ENCODE measurements at regions not wholly inside any gene's neighbourhood (a gene's known extent, or its start where the extent isn't known, plus 50 kb on each side); places are given as distances from the start of the nearest gene placed in this dataset.

- no peaks in the 10 kb centered on the region for H3K27me3 ChIP-seq (ENCODE audit: insufficient read depth, low read length)
- no peaks in the 10 kb centered on the region for H3K9me3 ChIP-seq (ENCODE audit: low read depth, low read length)
- H3K4me1 ChIP-seq (ENCODE audit: insufficient read depth, low read length), result no peaks in the 10 kb centered on the region
- H3K4me3 ChIP-seq (ENCODE audit: low read length), result no peak overlapping the region
These were observed 385.3 kb upstream of the SULF2 start for GRCh38 chr20:48170625-48171024.

GRCh38 chr20:48169650-48170225, 384.5 kb upstream of the SULF2 start:
- no peaks in the 10 kb centered on the region for H3K27me3 ChIP-seq (ENCODE audit: insufficient read depth, low read length)
- no peaks in the 10 kb centered on the region for H3K9me3 ChIP-seq (ENCODE audit: low read depth, low read length)
- H3K4me1 ChIP-seq (ENCODE audit: insufficient read depth, low read length), result no peaks in the 10 kb centered on the region
- no peak overlapping the region for H3K4me3 ChIP-seq (ENCODE audit: low read length)

GRCh38 chr20:48166082-48166835, 381.0 kb upstream of the SULF2 start:
- no peak overlapping the region for H3K4me3 ChIP-seq (ENCODE audit: low read length)
- no peaks in the 10 kb centered on the region for H3K4me1 ChIP-seq (ENCODE audit: insufficient read depth, low read length)
- no peaks in the 10 kb centered on the region for H3K9me3 ChIP-seq (ENCODE audit: low read depth, low read length)
- no peaks in the 10 kb centered on the region for H3K27me3 ChIP-seq (ENCODE audit: insufficient read depth, low read length)

GRCh38 chr20:48165401-48165685, 380.1 kb upstream of the SULF2 start:
- Histone ChIP-seq H3K27me3 (ENCODE audit: insufficient read depth, low read length) (no peaks in the 10 kb centered on the region), H3K9me3 (ENCODE audit: low read depth, low read length) (no peaks in the 10 kb centered on the region), H3K4me3 (ENCODE audit: low read length) (no peak overlapping the region), H3K4me1 (ENCODE audit: insufficient read depth, low read length) (no peaks in the 10 kb centered on the region)

GRCh38 chr20:48164566-48165400, 379.5 kb upstream of the SULF2 start:
- H3K4me3 ChIP-seq (ENCODE audit: low read length), result no peak overlapping the region
- H3K27me3 ChIP-seq (ENCODE audit: insufficient read depth, low read length), result no peaks in the 10 kb centered on the region
- H3K9me3 ChIP-seq (ENCODE audit: low read depth, low read length), result no peaks in the 10 kb centered on the region
- no peaks in the 10 kb centered on the region for H3K4me1 ChIP-seq (ENCODE audit: insufficient read depth, low read length)

GRCh38 chr20:48164034-48164433, 378.8 kb upstream of the SULF2 start:
- H3K4me3 ChIP-seq (ENCODE audit: low read length), result no peak overlapping the region
- H3K4me1 ChIP-seq (ENCODE audit: insufficient read depth, low read length), result no peaks in the 10 kb centered on the region
- no peaks in the 10 kb centered on the region for H3K27me3 ChIP-seq (ENCODE audit: insufficient read depth, low read length)
- H3K9me3 ChIP-seq (ENCODE audit: low read depth, low read length), result no peaks in the 10 kb centered on the region

- H3K4me3 ChIP-seq (ENCODE audit: low read length), result no peak overlapping the region
- H3K4me1 ChIP-seq (ENCODE audit: insufficient read depth, low read length), result no peaks in the 10 kb centered on the region
- H3K9me3 ChIP-seq (ENCODE audit: low read depth, low read length), result no peaks in the 10 kb centered on the region
- H3K27me3 ChIP-seq (ENCODE audit: insufficient read depth, low read length), result no peaks in the 10 kb centered on the region
These were observed 378.2 kb upstream of the SULF2 start for GRCh38 chr20:48163505-48163904.

GRCh38 chr20:48162621-48163020, 377.3 kb upstream of the SULF2 start:
- Histone ChIP-seq H3K27me3 (ENCODE audit: insufficient read depth, low read length) (no peaks in the 10 kb centered on the region), H3K4me3 (ENCODE audit: low read length) (no peak overlapping the region), H3K4me1 (ENCODE audit: insufficient read depth, low read length) (no peaks in the 10 kb centered on the region), H3K9me3 (ENCODE audit: low read depth, low read length) (no peaks in the 10 kb centered on the region)

- Histone ChIP-seq H3K4me1 (ENCODE audit: insufficient read depth, low read length) (no peaks in the 10 kb centered on the region), H3K27me3 (ENCODE audit: insufficient read depth, low read length) (no peaks in the 10 kb centered on the region), H3K4me3 (ENCODE audit: low read length) (no peak overlapping the region), H3K9me3 (ENCODE audit: low read depth, low read length) (no peaks in the 10 kb centered on the region)
These were observed 374.1 kb upstream of the SULF2 start for GRCh38 chr20:48159145-48160008.

GRCh38 chr20:48158014-48158413, 372.7 kb upstream of the SULF2 start:
- Histone ChIP-seq H3K4me3 (ENCODE audit: low read length) (no peak overlapping the region), H3K4me1 (ENCODE audit: insufficient read depth, low read length) (no peaks in the 10 kb centered on the region), H3K9me3 (ENCODE audit: low read depth, low read length) (no peaks in the 10 kb centered on the region), H3K27me3 (ENCODE audit: insufficient read depth, low read length) (no peaks in the 10 kb centered on the region)

GRCh38 chr20:48156951-48157700, 371.8 kb upstream of the SULF2 start:
- Histone ChIP-seq H3K9me3 (ENCODE audit: low read depth, low read length) (no peaks in the 10 kb centered on the region), H3K4me1 (ENCODE audit: insufficient read depth, low read length) (no peaks in the 10 kb centered on the region), H3K4me3 (ENCODE audit: low read length) (no peak overlapping the region), H3K27me3 (ENCODE audit: insufficient read depth, low read length) (no peaks in the 10 kb centered on the region)

- no peaks in the 10 kb centered on the region for H3K9me3 ChIP-seq (ENCODE audit: low read depth, low read length)
- H3K4me3 ChIP-seq (ENCODE audit: low read length), result no peak overlapping the region
- no peaks in the 10 kb centered on the region for H3K27me3 ChIP-seq (ENCODE audit: insufficient read depth, low read length)
- no peaks in the 10 kb centered on the region for H3K4me1 ChIP-seq (ENCODE audit: insufficient read depth, low read length)
These were observed 371.2 kb upstream of the SULF2 start for GRCh38 chr20:48156521-48156920.

- H3K4me3 ChIP-seq (ENCODE audit: low read length), result no peak overlapping the region
- no peaks in the 10 kb centered on the region for H3K27me3 ChIP-seq (ENCODE audit: insufficient read depth, low read length)
- no peaks in the 10 kb centered on the region for H3K4me1 ChIP-seq (ENCODE audit: insufficient read depth, low read length)
- H3K9me3 ChIP-seq (ENCODE audit: low read depth, low read length), result no peaks in the 10 kb centered on the region
These were observed 370.0 kb upstream of the SULF2 start for GRCh38 chr20:48155268-48155667.

- Histone ChIP-seq H3K27me3 (ENCODE audit: insufficient read depth, low read length) (no peaks in the 10 kb centered on the region), H3K4me3 (ENCODE audit: low read length) (no peak overlapping the region), H3K4me1 (ENCODE audit: insufficient read depth, low read length) (no peaks in the 10 kb centered on the region), H3K9me3 (ENCODE audit: low read depth, low read length) (no peaks in the 10 kb centered on the region)
These were observed 368.9 kb upstream of the SULF2 start for GRCh38 chr20:48154040-48154765.
